OCI-LY3 (cell line): ENCODE measurements at regions not wholly inside any gene's neighbourhood (a gene's known extent, or its start where the extent isn't known, plus 50 kb on each side); places are given as distances from the start of the nearest gene placed in this dataset.

ENCODE experiments used
- H2AFZ ChIP-seq: fragments of 200-600, 300-600 bp; shearing (Covaris generic); 2 replicates; pipeline ENCODE4 v1.6.0; 2014; ENCODE audit warnings: antibody characterized with exemption, low read depth, low read length
- H3K27ac ChIP-seq: fragments of 200-600, 300-600 bp; sonication (generic); 2 replicates; pipeline ENCODE4 v1.5.1; 2014; ENCODE audit warnings: mild to moderate bottlenecking, low read length, moderate library complexity, mixed read lengths
- H3K27me3 ChIP-seq: fragments of 200-600, 300-600 bp; sonication (generic); 2 replicates; pipeline ENCODE4 v1.6.1; 2014; ENCODE audit warnings: low read depth, low read length, mixed read lengths
- H3K36me3 ChIP-seq: fragments of 200-600, 300-600 bp; sonication (generic); replicated peaks from 2 replicates; pipeline ENCODE3; 2014; ENCODE audit warnings: low read depth, low read length, mixed read lengths
- H3K4me1 ChIP-seq: fragments of 300-600, 200-600 bp; sonication (generic); 2 replicates; pipeline ENCODE4 v1.6.1; 2014; ENCODE audit warnings: low read length, mixed read lengths
- H3K4me2 ChIP-seq: fragments of 200-600, 300-600 bp; sonication (generic); 2 replicates; pipeline ENCODE4 v1.6.1; 2014; ENCODE audit warnings: low read length, mixed read lengths
- H3K4me3 ChIP-seq: fragments of 300-600, 200-600 bp; sonication (generic); 2 replicates; pipeline ENCODE4 v1.5.1; 2014; ENCODE audit warnings: antibody characterized with exemption, mild to moderate bottlenecking, low read length, moderate library complexity
- H3K79me2 ChIP-seq: fragments of 300-600, 200-600 bp; shearing (Covaris generic); 2 replicates; pipeline ENCODE4 v1.6.1; 2014; ENCODE audit warnings: mild to moderate bottlenecking, low read length, mixed read lengths
- H3K9ac ChIP-seq: fragments of 300-600, 200-600 bp; shearing (Covaris generic); 2 replicates; pipeline ENCODE4 v1.6.0; 2014; ENCODE audit warnings: mild to moderate bottlenecking, low read length, moderate library complexity
- H3K9me3 ChIP-seq: fragments of 200-600, 300-600 bp; shearing (Covaris generic); 2 replicates; pipeline ENCODE4 v1.6.1; 2014; ENCODE audit warnings: low read length, mixed read lengths; ENCODE audit not compliant: insufficient read depth
- H4K20me1 ChIP-seq: fragments of 200-600, 300-600 bp; sonication (generic); 2 replicates; pipeline ENCODE4 v1.6.1; 2016; ENCODE audit warnings: low read length, mixed read lengths; ENCODE audit not compliant: insufficient read depth
- CTCF ChIP-seq: fragments of 200-600, 300-600 bp; sonication (generic); IDR thresholded peaks from 2 replicates; pipeline ENCODE4 v1.5.1; 2014; ENCODE audit warnings: antibody characterized with exemption, low read length, low read depth
- EZH2phosphoT487 ChIP-seq: fragments of 200-600 bp; shearing (Covaris generic); IDR thresholded peaks from 2 replicates; pipeline ENCODE4 v1.6.1; 2018; ENCODE audit warnings: antibody characterized with exemption, mixed run types, low read depth

GRCh38 chr3:104397713-104398112 lies 969.0 kb upstream of the ALCAM start:
- Histone ChIP-seq H3K9me3 (no peaks in the 10 kb centered on the region), H2AFZ (no peak overlapping the region), H3K4me2 (no peak overlapping the region), H3K4me1 (no peaks in the 10 kb centered on the region), H3K79me2 (no peaks in the 10 kb centered on the region), H3K27me3 (no peaks in the 10 kb centered on the region), H3K36me3 (no peaks in the 10 kb centered on the region), H3K27ac (no peak overlapping the region), H4K20me1 (no peaks in the 10 kb centered on the region), H3K4me3 (no peak overlapping the region), H3K9ac (no peak overlapping the region)
- TF ChIP-seq CTCF = no peak
- no peak for TF ChIP-seq EZH2phosphoT487

GRCh38 chr3:104402902-104403301 lies 963.8 kb upstream of the ALCAM start:
- Histone ChIP-seq H3K9me3 (no peaks in the 10 kb centered on the region), H3K27me3 (no peaks in the 10 kb centered on the region), H3K79me2 (no peaks in the 10 kb centered on the region), H3K4me3 (no peak overlapping the region), H3K4me1 (no peaks in the 10 kb centered on the region), H2AFZ (no peak overlapping the region), H3K4me2 (no peak overlapping the region), H3K36me3 (no peaks in the 10 kb centered on the region), H3K9ac (no peak overlapping the region), H3K27ac (no peak overlapping the region), H4K20me1 (no peaks in the 10 kb centered on the region)
- no peak for TF ChIP-seq EZH2phosphoT487

GRCh38 chr3:104411757-104412156 lies 955.0 kb upstream of the ALCAM start:
- Histone ChIP-seq H3K4me2 (no peak overlapping the region), H3K9ac (no peak overlapping the region), H4K20me1 (no peaks in the 10 kb centered on the region), H3K9me3 (no peaks in the 10 kb centered on the region), H3K27me3 (no peaks in the 10 kb centered on the region), H2AFZ (no peak overlapping the region; the same call in 1 of the 2 replicates), H3K4me1 (no peaks in the 10 kb centered on the region), H3K27ac (no peak overlapping the region), H3K4me3 (no peak overlapping the region), H3K79me2 (no peaks in the 10 kb centered on the region), H3K36me3 (no peaks in the 10 kb centered on the region)
- TF ChIP-seq CTCF (no peak), EZH2phosphoT487 (no peak)

GRCh38 chr3:104412608-104413580 lies 953.8 kb upstream of the ALCAM start:
- no peaks in the 10 kb centered on the region for H3K79me2 ChIP-seq
- no peaks in the 10 kb centered on the region for H3K36me3 ChIP-seq
- H2AFZ ChIP-seq = no peak overlapping the region
- no peaks in the 10 kb centered on the region for H3K27me3 ChIP-seq
- H3K9me3 ChIP-seq = no peaks in the 10 kb centered on the region
- no peaks in the 10 kb centered on the region for H4K20me1 ChIP-seq
- H3K27ac ChIP-seq = no peak overlapping the region
- H3K4me1 ChIP-seq = no peaks in the 10 kb centered on the region
- H3K9ac ChIP-seq = no peak overlapping the region
- H3K4me3 ChIP-seq = no peak overlapping the region
- no peak overlapping the region for H3K4me2 ChIP-seq
- no peak for TF ChIP-seq CTCF
- no peak for TF ChIP-seq EZH2phosphoT487
